HG03280 (cell line): ENCODE measurements at regions not wholly inside any gene's neighbourhood (a gene's known extent, or its start where the extent isn't known, plus 50 kb on each side); places are given as distances from the start of the nearest gene placed in this dataset.
"Not testable (repeated sequence)": the region's sequence is repeated elsewhere in the genome, so short reads cannot be mapped to it uniquely, and the experiment has no call there.

Experiments
- ATAC-seq: cut with Tn5 transposase; IDR thresholded peaks from one replicate; pipeline ENCODE4 v1.9.1; 2021; ENCODE audit warnings: mild to moderate bottlenecking, moderate library complexity; ENCODE audit not compliant: unreplicated experiment

- no peak for ATAC-seq
Measured at GRCh38 chr9:73056245-73056644, 95.4 kb upstream of the ANXA1 start.

DNA sequence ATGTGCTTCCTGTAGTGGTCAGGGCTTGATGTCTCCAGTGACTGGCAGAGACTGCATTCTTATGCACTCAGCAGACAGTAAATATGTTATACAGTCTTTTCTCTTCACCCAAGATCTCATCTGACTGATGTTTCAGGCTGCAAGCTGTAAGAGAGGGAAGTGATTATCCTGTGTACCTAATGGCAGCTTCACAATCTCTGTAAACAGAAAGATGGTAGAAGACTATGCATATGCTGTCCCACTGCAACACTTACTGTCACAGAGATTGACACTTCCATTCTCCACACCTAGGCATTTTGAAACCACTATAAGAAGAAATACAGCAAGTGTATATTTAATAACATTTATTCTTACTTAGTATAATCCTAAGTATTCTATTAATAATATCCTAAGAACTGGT, 97.6 kb upstream of the ANXA1 start:
- ATAC-seq: no peak

- ATAC-seq: no peak
Measured at GRCh38 chr9:73053543-73053942, 98.1 kb upstream of the ANXA1 start.

- ATAC-seq: no peak
Measured at GRCh38 chr9:73050887-73051550, 98.2 kb upstream of the ALDH1A1 start.

DNA sequence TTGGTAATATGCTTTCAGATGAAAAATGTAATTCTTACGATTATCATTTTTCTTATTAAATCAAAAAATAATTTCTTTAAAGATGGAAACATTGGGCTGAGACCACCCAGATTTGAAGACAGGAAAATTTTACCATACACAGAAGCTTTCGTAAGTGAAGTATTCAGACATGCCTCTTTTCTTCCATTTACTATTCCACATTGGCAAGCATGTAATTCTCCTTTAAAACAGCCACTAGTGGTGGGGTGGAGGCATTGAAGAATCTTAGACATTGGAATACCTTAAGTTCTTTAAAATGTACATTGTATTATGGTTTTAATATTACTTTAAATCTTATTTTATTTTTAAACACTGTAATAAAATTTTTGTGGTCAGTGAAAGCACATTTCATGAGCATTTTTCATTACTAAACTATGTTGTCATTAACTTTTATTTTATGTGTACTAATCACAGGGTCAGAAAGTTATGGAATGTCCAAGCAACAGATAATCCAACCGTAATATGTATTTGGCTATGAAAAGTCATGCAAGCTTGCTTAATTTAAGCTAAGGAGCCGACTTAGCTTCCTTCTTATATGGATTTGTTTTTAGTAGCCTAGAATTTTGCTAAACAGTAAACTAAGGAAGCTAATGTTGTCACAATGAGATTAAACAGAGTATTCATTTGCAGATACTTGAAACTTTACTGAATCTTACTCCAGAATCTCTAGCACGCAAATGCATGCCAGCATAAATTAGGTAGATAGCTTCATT, 97.4 kb upstream of the ALDH1A1 start:
- ATAC-seq: no peak

- ATAC-seq: no peak
Measured at GRCh38 chr9:73049280-73049679, 96.4 kb upstream of the ALDH1A1 start.

- ATAC-seq: no peak
Measured at GRCh38 chr9:73046769-73047168, 93.9 kb upstream of the ALDH1A1 start.

- ATAC-seq: not testable (repeated sequence)
Measured at GRCh38 chr9:73044776-73045175, 91.9 kb upstream of the ALDH1A1 start.

- ATAC-seq: no peak
Measured at GRCh38 chr9:73042155-73042554, 89.3 kb upstream of the ALDH1A1 start.

DNA sequence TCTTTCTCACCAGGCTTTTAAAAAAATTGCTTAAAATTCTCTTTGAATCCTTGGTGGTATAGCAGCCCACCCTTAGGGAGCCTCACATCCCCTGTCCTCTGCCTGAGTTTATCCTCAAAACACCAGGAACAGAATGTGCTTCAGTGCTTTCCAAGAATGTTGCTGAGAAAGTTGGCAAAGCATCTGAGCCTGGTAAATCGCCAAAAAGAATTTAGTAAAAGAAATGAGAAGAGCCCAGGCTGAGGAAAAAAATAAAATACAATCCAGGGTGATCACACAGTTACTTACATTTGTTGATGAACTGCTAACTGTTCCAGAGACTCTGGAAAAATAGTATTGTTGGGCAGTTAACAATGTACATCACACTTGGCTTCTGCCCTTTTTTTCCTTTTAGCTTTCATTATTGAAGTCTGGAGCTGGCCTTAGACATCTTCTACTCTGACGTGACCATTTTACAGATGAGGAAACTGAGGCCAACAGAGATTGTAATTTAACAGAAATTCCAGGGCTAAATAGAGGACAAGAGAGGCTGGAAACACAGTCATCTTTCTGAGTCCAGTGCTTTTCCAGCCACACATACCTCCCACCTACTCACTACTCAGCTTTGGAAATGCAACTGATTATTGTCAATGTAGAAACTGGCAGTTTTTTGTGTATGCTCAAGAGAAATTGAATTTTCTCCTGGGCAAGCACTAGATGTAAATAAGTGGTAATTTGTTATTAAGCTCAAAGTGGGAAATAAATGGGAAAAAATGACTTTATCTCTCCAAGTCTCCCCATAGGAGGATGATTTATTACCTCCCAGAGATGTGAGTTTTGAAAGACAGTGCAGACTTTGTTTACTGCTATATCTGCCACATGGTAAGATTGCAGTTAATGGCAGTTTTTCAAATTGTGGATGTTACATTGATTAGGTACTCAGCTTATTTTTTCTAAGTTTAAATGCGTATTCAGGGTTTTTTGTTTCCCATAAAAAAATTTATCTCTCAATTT, 86.7 kb upstream of the ALDH1A1 start:
- no peak for ATAC-seq

DNA sequence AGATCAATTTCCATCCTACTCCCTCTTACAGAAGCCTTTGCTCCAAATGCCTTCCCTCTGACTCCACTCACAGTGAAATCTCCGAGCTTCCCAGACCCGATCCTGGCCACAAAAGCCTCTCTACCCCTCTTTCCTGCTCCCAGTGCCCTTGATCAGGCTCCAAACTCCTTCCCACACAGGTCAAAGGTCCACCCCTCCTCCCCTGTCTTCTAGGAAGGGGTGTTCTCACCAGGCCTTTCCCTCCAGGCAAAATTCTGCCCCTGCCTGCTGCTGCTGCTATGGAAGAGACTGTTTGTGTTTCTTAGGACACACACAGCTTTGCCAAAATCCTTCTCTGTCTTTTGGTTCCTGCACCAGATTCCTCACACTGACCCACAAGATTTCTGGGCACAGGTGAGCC, 85.8 kb upstream of the ALDH1A1 start:
- ATAC-seq: no peak

GRCh38 chr9:73038089-73038509, 85.2 kb upstream of the ALDH1A1 start:
- ATAC-seq: no peak

DNA sequence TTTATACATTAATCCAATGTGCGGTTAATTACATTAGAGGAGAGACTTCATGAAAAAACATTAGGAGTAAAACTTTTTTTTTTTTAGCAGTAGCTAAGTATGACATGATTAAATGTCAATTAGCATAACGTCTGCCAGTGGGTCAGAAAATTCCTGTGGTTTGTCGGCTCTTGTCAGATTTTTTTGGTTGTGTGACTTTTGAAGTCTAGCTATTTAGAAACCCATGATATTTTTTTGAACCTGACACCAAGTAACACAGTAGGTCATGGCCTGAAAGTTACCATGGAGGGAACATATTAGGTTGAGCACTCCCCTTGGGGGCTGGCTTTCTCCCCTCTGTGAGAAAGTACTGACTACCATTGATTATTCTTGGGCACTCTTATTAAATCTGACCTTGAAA, 84.8 kb upstream of the ALDH1A1 start:
- no peak for ATAC-seq

- no peak for ATAC-seq
Measured at GRCh38 chr9:73034962-73035361, 82.1 kb upstream of the ALDH1A1 start.

- ATAC-seq: no peak
Measured at GRCh38 chr9:73031350-73031749, 78.5 kb upstream of the ALDH1A1 start.

DNA sequence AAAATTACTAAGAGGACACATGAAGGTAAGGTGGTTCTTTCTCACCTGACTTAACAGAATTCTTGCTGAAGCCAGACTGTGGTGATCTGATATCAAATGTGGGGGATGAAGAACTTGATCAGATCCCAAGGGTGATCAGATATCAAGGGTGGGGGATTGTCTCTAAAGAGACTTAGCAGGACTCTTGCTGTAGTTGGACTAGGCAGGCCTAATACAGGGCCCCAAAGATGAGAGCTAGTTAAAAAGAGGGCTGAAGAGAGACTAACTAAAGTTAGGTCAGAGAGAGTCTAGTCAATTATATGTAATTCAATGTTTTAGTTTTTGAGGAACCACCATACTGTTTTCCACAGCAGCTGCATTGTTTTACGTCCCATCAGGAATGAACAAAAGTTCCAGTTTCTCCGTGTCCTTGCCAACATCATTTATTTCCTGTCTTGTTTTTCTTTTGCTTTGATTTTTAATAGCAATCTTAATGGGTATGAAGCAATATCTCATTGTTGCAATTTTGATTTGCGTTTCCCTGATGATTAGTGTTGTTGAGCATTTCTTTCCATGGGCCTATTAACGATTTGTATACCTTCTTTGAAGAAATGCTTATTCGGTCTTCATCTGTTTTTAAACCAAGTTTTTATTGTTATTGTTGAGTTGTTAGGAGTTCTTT, 77.6 kb upstream of the ALDH1A1 start:
- no peak for ATAC-seq

DNA sequence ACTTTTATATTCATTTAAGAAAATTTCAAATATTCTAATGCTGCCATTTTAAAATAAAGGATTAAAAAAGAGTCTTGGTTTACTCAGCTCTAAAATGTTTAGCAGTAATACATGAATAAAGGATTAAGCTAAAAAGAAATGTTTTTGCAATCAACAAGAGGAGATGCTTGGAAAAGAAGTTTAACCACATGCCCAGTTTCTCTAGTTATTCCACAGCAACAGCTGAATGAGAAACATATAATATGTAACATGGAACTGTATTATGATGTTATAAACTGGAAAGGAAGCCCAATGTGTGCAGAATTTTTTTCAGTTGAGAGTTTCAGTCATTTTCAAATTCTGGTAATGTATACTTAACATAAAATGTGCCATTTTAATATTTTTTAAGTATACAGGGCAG, 76.5 kb upstream of the ALDH1A1 start:
- ATAC-seq: no peak

- ATAC-seq: no peak
Measured at GRCh38 chr9:73026375-73026774, 73.5 kb upstream of the ALDH1A1 start.

DNA sequence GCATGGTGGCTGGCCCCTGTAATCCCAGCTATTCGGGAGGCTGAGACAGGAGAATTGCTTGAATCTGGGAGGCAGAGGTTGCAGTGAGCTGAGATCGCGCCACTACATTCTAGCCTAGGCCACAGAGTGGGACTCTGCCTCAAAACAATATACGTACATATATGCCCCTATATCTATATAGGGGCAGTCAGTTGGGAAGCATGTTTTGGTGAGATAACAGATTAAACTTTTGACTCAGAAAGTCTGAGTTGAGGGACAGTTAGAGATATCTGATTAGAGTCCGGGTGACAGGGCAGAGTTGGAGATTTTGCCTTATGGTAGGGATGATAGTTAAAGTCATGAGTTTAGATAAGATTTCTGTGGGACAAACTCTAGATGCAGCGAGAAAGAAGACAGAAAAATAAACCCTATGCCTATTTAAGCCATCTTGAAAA, 71.8 kb upstream of the ALDH1A1 start:
- ATAC-seq: no peak

GRCh38 chr9:73023025-73023541, 70.2 kb upstream of the ALDH1A1 start:
- peak; percentile 59 for ATAC-seq

- ATAC-seq: no peak
Measured at GRCh38 chr9:73022353-73022752, 69.5 kb upstream of the ALDH1A1 start.
